OCI-LY7 (cell line): ENCODE measurements at regions not wholly inside any gene's neighbourhood (a gene's known extent, or its start where the extent isn't known, plus 50 kb on each side); places are given as distances from the start of the nearest gene placed in this dataset.

ENCODE experiments used
- BruUV-seq: library from RNA; stranded (reverse); fragments of 400-500 nt; replicated peaks from 2 replicates; lab custom pipeline; 2021; lab: Mats Ljungman, UMichigan
- CTCF ChIA-PET: fragments of 300-600 bp; sonication (Branson Sonifier 250); formaldehyde crosslinking; loops from one replicate; lab custom pipeline; 2022; ENCODE audit warnings: antibody characterized with exemption; ENCODE audit not compliant: unreplicated experiment; lab: Charles Lee
- POLR2A ChIA-PET: fragments of 300-600 bp; sonication (Branson Sonifier 250); formaldehyde crosslinking; loops from one replicate; lab custom pipeline; 2022; ENCODE audit warnings: antibody characterized with exemption; lab: Charles Lee
- DNase-seq: peaks from one replicate; pipeline ENCODE4 v3.0.0-alpha.2; 2015; ENCODE audit warnings: low spot score
- H2AFZ ChIP-seq: fragments of 200-600 bp; sonication (generic), shearing (Covaris generic); 2 replicates; pipeline ENCODE4 v1.6.1; 2014; ENCODE audit warnings: mild to moderate bottlenecking, antibody characterized with exemption, low read length, moderate library complexity
- H3K27ac ChIP-seq: fragments of 200-600 bp; sonication (generic); 2 replicates; pipeline ENCODE4 v1.5.1; 2014; ENCODE audit warnings: mixed run types, low read depth, mild to moderate bottlenecking, moderate library complexity, low read length, inconsistent platforms; ENCODE audit not compliant: poor library complexity, severe bottlenecking
- H3K36me3 ChIP-seq: fragments of 200-600 bp; sonication (generic); 2 replicates; pipeline ENCODE4 v1.6.1; 2014; ENCODE audit warnings: mild to moderate bottlenecking, antibody characterized with exemption, low read length, moderate library complexity, mixed read lengths; ENCODE audit not compliant: insufficient read depth
- H3K4me1 ChIP-seq: fragments of 200-600 bp; sonication (generic); 2 replicates; pipeline ENCODE4 v1.5.1; 2014; ENCODE audit warnings: mild to moderate bottlenecking, low read length; ENCODE audit not compliant: insufficient read depth, poor library complexity, severe bottlenecking
- H3K4me2 ChIP-seq: fragments of 200-600 bp; sonication (generic); 2 replicates; pipeline ENCODE4 v1.6.1; 2014; ENCODE audit warnings: mild to moderate bottlenecking, low read length
- H3K4me3 ChIP-seq: fragments of 200-600 bp; sonication (generic); 2 replicates; pipeline ENCODE4 v1.5.1; 2014; ENCODE audit warnings: mild to moderate bottlenecking, low read depth, low read length; ENCODE audit not compliant: poor library complexity, severe bottlenecking
- H3K79me2 ChIP-seq: fragments of 200-600 bp; sonication (generic); 2 replicates; pipeline ENCODE4 v1.6.1; 2016; ENCODE audit warnings: low read depth, mild to moderate bottlenecking, low read length, moderate library complexity, mixed read lengths; ENCODE audit not compliant: insufficient read depth
- H3K9me2 ChIP-seq: fragments of 200-600 bp; sonication (generic); 2 replicates; pipeline ENCODE4 v1.6.1; 2016; ENCODE audit warnings: mild to moderate bottlenecking, low read length, mixed read lengths; ENCODE audit not compliant: insufficient read depth
- H3K9me3 ChIP-seq: fragments of 200-600 bp; sonication (generic); 2 replicates; pipeline ENCODE4 v1.6.1; 2014; ENCODE audit warnings: mild to moderate bottlenecking, mixed run types, low read length, mixed read lengths
- H4K20me1 ChIP-seq: fragments of 200-600 bp; sonication (generic); 2 replicates; pipeline ENCODE4 v1.6.1; 2014; ENCODE audit warnings: mild to moderate bottlenecking, antibody characterized with exemption, low read length, moderate library complexity, mixed read lengths; ENCODE audit not compliant: insufficient read depth
- CTCF ChIP-seq: fragments of 200-600 bp; sonication (generic); conservative IDR thresholded peaks from 2 replicates; pipeline ENCODE4 v1.5.1; 2014; ENCODE audit warnings: mild to moderate bottlenecking, antibody characterized with exemption, low read length, moderate library complexity, mixed read lengths
- EZH2phosphoT487 ChIP-seq: fragments of 200-600 bp; sonication (generic); IDR thresholded peaks from 2 replicates; pipeline ENCODE4 v1.6.1; 2018; ENCODE audit warnings: low read depth, borderline replicate concordance, mild to moderate bottlenecking, mixed run types, antibody characterized with exemption, low read length, moderate library complexity, mixed read lengths
- intact Hi-C: fragments of 100-400 bp; cut with micrococcal nuclease; formaldehyde crosslinking; loops from one replicate; pipeline ENCODE4 v1.10.0; 2022; ENCODE audit not compliant: unreplicated experiment

GRCh38 chr3:73120710-73121109, 59.3 kb downstream of the EBLN2 start:
- Histone ChIP-seq H3K4me1 (no peaks in the 10 kb centered on the region), H3K9me2 (no peaks in the 10 kb centered on the region), H3K9me3 (no peaks in the 10 kb centered on the region), H2AFZ (no peak overlapping the region), H3K79me2 (no peaks in the 10 kb centered on the region), H3K4me2 (no peak overlapping the region), H3K36me3 (no peaks in the 10 kb centered on the region), H4K20me1 (no peaks in the 10 kb centered on the region), H3K27ac (no peak overlapping the region), H3K4me3 (no peak overlapping the region)
- TF ChIP-seq CTCF, result no peak
- TF ChIP-seq EZH2phosphoT487, result no peak
- no peak for DNase-seq
- intact Hi-C loops, result no loop called here
- no TSS peak for BruUV-seq
- CTCF ChIA-PET, result no interaction called here
- POLR2A ChIA-PET, result no interaction called here

GRCh38 chr3:73121669-73122331, 60.3 kb downstream of the EBLN2 start:
- no peak for DNase-seq

More at GRCh38 chr3:73121669-73122331, 60.3 kb downstream of the EBLN2 start:
- Histone ChIP-seq H3K36me3 (no peaks in the 10 kb centered on the region), H3K4me2 (no peak overlapping the region), H3K9me3 (no peaks in the 10 kb centered on the region), H3K4me3 (no peak overlapping the region), H4K20me1 (no peaks in the 10 kb centered on the region), H2AFZ (no peak overlapping the region), H3K27ac (no peak overlapping the region), H3K79me2 (no peaks in the 10 kb centered on the region), H3K4me1 (no peaks in the 10 kb centered on the region), H3K9me2 (no peaks in the 10 kb centered on the region)
- ChIA-PET CTCF (interaction anchor here (1.2 kb wide), 1 partner anchor 19 kb away, joined by 3 read pairs; no protein-coding TSS in a partner anchor), POLR2A (interaction anchor here (0.5 to 0.7 kb wide), 2 partner anchors 552 to 1561 kb away, joined by 3 read pairs; no protein-coding TSS in a partner anchor)
- no TSS peak for BruUV-seq
- intact Hi-C loops, result no loop called here
- TF ChIP-seq CTCF (no peak), EZH2phosphoT487 (no peak)
